IPS DF 6.9 (cell line): ENCODE measurements at regions not wholly inside any gene's neighbourhood (a gene's known extent, or its start where the extent isn't known, plus 50 kb on each side); places are given as distances from the start of the nearest gene placed in this dataset.
"Not testable (repeated sequence)": the region's sequence is repeated elsewhere in the genome, so short reads cannot be mapped to it uniquely, and the experiment has no call there.

Source experiments
- DNase-seq: peaks from one replicate; pipeline ENCODE4 v3.0.0-alpha.2; 2013; ENCODE audit warnings: low read depth, low spot score
- H3K27ac ChIP-seq: one replicate; pipeline ENCODE4 v1.5.1; 2013; ENCODE audit warnings: low read length, control low read depth
- H3K27me3 ChIP-seq: 2 replicates; pipeline ENCODE4 v1.6.1; 2013; ENCODE audit warnings: mild to moderate bottlenecking, low read length; ENCODE audit not compliant: control insufficient read depth, insufficient read depth
- H3K36me3 ChIP-seq: 2 replicates; pipeline ENCODE4 v1.6.1; 2013; ENCODE audit warnings: low read length; ENCODE audit not compliant: control insufficient read depth, insufficient read depth
- H3K4me1 ChIP-seq: 2 replicates; pipeline ENCODE4 v1.6.1; 2013; ENCODE audit warnings: low read length; ENCODE audit not compliant: control insufficient read depth, insufficient read depth
- H3K4me3 ChIP-seq: 2 replicates; pipeline ENCODE4 v1.5.1; 2013; ENCODE audit warnings: mild to moderate bottlenecking, low read length
- H3K9me3 ChIP-seq: 2 replicates; pipeline ENCODE4 v1.6.1; 2013; ENCODE audit warnings: low read length, inconsistent platforms; ENCODE audit not compliant: control insufficient read depth, insufficient read depth
- WGBS: extraction: QIAGEN DNeasy Blood & Tissue Kit; methylation state at CpG from one replicate; pipeline ENCODE4 v1.1.7; 2013; ENCODE audit warnings: mixed read lengths, missing lambda C conversion rate; ENCODE audit not compliant: insufficient read length, insufficient coverage; 5-methylcytosine and 5-hydroxymethylcytosine counted together

DNA sequence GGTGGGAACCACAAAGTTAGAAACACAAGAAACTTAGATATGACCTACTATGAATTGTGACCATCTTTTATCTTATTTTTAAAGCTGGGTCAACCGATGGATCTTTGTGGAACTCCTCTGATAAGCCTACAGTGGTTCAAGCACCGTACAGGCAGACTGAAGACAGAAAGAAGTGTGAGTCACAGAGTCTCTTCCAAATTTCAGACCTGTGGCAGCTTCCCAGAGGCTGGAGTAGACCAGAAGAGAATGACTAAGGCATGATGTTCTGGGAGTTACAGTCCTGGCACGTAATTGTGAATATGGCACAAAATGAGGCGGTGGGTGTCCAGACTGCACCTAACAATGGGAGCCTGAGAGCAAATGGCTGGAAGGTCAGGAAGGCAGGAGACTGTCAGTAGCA, 70.0 kb downstream of the LMO4 start:
- DNase-seq, result no peak
- H3K4me3 ChIP-seq, result no peak overlapping the region
- H3K27me3 ChIP-seq, result no peaks in the 10 kb centered on the region
- H3K9me3 ChIP-seq, result no peaks in the 10 kb centered on the region
- no CpG with 5 or more reads among the region's 4 CpGs for WGBS
- H3K4me1 ChIP-seq, result no peaks in the 10 kb centered on the region
- no peaks in the 10 kb centered on the region for H3K36me3 ChIP-seq
- H3K27ac ChIP-seq, result no peak overlapping the region

DNA sequence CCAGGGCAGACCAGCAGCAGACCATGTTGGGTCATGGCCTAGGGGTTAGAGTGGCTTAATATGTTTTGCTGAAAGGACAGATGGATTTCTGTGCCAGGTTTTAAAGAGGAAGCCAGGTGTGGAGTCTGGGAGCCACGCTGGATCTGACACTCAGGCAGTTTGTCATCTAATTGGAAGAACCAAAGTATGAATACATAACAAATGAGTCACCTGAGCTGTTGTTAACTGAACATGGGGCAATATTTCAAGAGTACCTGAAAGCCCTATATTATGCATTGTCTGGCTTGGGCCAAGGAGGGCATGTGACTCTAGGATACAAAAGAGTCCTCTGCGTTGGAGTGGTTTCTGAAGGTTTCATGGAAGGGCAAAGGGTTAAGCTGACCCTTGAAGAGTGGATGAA, 70.6 kb downstream of the LMO4 start:
- H3K9me3 ChIP-seq, result no peaks in the 10 kb centered on the region
- no peaks in the 10 kb centered on the region for H3K36me3 ChIP-seq
- H3K4me1 ChIP-seq, result no peaks in the 10 kb centered on the region
- no CpG with 5 or more reads among the region's 2 CpGs for WGBS
- H3K27me3 ChIP-seq, result no peaks in the 10 kb centered on the region
- no peak overlapping the region for H3K27ac ChIP-seq
- DNase-seq, result no peak
- no peak overlapping the region for H3K4me3 ChIP-seq

DNA sequence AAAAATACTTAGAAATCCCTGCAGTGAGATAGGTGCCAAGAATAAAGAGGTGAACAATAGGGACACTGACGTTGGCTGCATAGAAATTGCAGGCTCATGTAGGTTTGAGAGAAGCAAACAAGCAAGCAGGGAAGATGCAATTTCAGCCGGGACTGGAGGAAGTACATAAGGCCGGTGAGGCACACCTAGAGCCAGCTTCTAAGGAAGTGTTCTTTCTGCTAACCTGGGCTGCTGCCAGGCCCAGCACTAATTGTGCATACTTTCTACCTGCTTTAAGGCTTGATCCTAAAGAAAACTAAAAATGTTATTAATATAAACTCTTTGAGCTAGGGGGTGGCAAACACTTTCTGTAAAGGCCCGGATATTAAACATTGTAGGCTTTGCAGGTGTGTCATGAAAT, 71.0 kb downstream of the LMO4 start:
- Histone ChIP-seq H3K9me3 (no peaks in the 10 kb centered on the region), H3K36me3 (no peaks in the 10 kb centered on the region), H3K27me3 (no peaks in the 10 kb centered on the region), H3K4me3 (no peak overlapping the region), H3K27ac (no peak overlapping the region), H3K4me1 (no peaks in the 10 kb centered on the region)
- no CpG with 5 or more reads among the region's 4 CpGs for WGBS
- DNase-seq, result no peak

DNA sequence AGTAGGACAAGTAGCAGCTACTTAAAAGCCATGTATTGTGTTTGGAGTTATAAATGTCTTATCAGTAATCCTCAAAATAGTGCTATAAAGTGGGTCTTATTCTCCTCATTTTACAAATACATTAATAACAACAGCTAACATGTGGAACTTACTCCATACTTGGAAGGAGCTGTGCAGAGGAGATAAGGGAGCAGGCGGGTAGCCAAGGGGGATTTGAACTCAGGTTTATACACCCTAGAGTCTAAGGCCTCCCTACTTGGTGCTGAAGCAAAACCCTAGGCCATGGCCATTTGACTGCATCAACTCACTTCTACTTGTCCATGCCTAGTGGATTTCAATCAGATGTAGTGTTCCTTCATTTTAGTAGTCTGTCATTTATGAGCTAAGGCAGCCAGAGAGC, 72.1 kb downstream of the LMO4 start:
- no CpG with 5 or more reads among the region's 1 CpG for WGBS
- Histone ChIP-seq H3K27me3 (no peaks in the 10 kb centered on the region), H3K9me3 (no peaks in the 10 kb centered on the region), H3K27ac (no peak overlapping the region), H3K36me3 (no peaks in the 10 kb centered on the region), H3K4me1 (no peaks in the 10 kb centered on the region), H3K4me3 (no peak overlapping the region)
- DNase-seq, result no peak

DNA sequence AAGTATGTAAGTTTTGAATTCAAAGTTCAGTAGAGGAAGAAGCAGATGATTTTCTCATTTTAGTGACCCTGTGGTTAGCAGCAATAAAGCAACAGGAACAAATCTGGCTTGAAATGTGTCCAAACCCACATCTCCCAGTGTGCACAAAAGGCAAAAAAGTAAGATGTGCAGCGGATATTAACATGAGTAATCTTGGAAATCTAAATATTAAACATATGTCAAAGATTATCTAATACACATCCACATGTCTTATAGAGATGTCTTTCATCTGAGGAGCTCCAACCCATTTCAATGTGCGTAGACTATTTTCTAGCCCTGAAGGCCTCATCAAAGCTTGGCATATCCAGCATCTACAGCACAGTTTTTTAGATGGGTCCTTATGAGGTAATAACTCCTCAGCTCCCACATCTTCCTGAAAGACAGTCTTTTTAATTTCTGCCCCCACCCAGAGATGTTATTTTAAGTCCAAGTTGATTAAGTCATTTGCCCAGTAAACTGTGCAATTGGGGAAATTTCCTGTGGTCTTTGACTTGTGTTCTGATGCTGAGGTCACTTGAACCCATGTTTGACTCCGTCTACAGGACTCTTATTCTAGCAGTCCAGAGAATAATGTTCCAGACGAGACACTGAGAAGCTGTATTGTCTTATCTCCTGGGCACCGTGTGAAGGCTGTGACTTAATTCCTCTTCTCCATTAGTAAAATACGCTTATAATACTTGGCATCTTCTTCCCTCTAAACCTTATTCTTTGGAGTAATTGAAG, 73.7 kb downstream of the LMO4 start:
- DNase-seq, result no peak
- no CpG with 5 or more reads among the region's 6 CpGs for WGBS
- Histone ChIP-seq H3K4me3 (no peak overlapping the region), H3K27me3 (no peaks in the 10 kb centered on the region), H3K27ac (no peak overlapping the region), H3K9me3 (no peaks in the 10 kb centered on the region), H3K36me3 (no peaks in the 10 kb centered on the region), H3K4me1 (no peaks in the 10 kb centered on the region)

DNA sequence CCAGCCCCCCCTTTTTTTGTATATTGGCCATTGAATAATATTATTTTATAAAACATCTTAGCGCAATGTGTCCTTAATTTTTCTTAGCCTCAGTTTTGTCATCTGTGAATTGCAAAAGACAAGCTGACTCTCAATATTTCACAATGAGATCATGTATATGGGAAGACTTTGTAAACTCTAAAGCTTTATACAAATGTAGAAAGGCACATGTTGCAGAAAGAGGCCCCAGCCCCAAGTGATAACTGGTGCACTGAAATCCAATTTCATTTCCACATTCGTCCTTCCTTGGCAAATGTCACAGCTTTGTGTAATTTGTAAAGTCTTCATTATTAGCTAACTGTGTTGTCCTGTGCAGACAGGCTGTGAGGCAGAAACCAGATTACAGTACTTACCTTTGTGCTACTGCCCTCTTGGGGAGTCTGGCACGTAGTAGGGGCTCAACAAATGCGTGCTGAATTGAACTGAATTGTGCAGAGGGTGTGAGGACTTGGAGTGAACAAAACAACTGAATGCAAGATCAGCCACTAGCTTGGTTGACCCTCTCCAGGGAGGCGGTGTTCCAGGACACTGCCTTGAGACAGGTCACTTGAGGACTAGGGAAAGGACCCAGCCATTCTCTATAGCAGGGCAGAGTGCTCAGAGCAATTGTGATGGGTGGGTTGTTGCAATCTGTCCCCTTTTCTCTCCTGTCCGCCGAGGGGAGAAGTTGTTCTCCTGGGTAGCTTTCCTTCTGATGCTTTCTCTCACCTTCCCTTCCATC, 74.6 kb downstream of the LMO4 start:
- H3K9me3 ChIP-seq, result no peaks in the 10 kb centered on the region
- H3K27ac ChIP-seq, result no peak overlapping the region
- no peak for DNase-seq
- no peaks in the 10 kb centered on the region for H3K36me3 ChIP-seq
- H3K4me1 ChIP-seq, result no peaks in the 10 kb centered on the region
- no peaks in the 10 kb centered on the region for H3K27me3 ChIP-seq
- no peak overlapping the region for H3K4me3 ChIP-seq
- WGBS, result no CpG with 5 or more reads among the region's 7 CpGs

DNA sequence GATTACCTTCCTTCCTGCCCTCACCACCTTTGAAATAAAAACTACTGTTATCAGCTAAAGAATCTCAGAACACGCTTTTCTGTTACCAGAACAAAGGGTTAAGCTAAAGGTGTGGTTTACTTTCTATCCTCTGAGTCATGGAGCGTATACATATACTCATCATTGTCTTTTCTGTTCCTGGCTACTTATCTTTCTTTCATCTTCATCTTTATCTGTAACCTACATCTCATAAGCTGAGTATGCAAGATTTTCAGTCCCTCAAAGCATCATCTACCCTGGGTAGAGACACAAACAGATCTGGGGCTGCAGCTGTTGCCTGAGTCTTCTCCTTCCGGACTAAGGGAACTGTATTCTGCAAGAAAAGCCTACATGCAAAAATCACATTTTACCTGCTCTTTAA, 75.6 kb downstream of the LMO4 start:
- Histone ChIP-seq H3K4me3 (no peak overlapping the region), H3K9me3 (no peaks in the 10 kb centered on the region), H3K4me1 (no peaks in the 10 kb centered on the region), H3K27me3 (no peaks in the 10 kb centered on the region), H3K36me3 (no peaks in the 10 kb centered on the region), H3K27ac (no peak overlapping the region)
- no CpG with 5 or more reads among the region's 3 CpGs for WGBS
- no peak for DNase-seq

DNA sequence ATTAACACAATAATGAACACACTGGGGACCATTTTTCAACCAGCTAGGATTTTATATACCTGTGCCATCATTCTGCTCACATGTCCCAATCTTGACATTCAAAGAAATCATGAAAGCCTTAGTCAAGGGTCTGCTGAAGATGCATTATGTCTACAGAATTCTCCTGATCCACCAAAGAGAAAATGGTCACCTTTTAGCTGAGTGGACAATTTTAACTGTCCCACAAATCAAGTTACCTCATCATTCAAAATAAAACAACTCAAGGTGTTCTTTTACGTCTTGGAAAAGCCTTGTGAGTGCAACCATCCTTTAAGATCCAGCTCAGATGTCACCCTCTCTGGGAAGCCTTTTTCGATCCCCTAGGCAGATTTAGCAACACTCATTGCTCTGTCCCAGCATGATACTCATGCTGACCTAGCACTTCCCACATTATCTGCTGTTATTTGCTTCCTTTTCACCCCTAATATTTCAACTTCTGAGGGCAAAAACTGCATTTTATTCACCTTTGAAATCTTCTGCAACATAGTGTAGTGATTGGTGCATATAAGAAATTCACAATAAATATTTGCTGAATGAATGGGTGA, 80.1 kb downstream of the LMO4 start:
- no CpG with 5 or more reads among the region's 2 CpGs for WGBS
- Histone ChIP-seq H3K4me3 (no peak overlapping the region), H3K36me3 (no peaks in the 10 kb centered on the region), H3K9me3 (no peaks in the 10 kb centered on the region), H3K27me3 (no peaks in the 10 kb centered on the region), H3K4me1 (no peaks in the 10 kb centered on the region), H3K27ac (no peak overlapping the region)
- DNase-seq, result no peak

DNA sequence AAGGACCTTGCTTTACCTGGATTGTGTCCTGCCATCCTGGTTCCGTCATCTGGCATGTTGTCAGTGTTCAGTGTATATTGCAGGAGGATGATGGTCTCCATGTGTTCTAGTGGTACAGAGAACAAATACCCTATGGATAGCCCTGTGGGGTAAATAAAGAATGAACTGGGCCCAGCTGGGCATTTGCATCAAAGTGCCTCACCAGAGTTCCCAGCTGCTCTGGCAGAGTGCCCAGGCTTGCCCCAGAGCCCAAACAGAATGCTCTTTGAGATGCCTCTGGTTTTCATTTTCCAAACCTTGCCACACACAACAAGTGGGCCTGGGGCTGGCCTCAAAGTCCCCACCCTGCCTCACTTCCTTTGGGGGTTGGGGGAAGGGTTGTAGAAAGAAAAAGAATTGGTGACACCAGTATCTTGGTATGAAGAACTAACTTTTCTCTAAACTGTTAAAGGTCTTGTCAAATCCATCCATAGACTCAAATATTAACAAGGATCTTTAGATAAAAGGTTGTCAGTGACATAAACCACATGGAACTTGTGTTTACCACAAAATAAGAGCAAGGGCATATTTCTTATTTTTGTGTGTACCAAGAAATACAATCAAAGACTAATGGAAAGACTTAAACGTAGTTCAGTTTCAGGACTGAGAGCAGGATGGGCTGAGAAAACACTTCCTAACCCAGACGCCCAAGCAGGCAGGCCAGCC, 82.2 kb downstream of the LMO4 start:
- Histone ChIP-seq H3K27ac (no peak overlapping the region), H3K4me3 (no peak overlapping the region), H3K36me3 (no peaks in the 10 kb centered on the region), H3K9me3 (no peaks in the 10 kb centered on the region), H3K4me1 (no peaks in the 10 kb centered on the region), H3K27me3 (no peaks in the 10 kb centered on the region)
- no peak for DNase-seq
- WGBS, result no CpG with 5 or more reads among the region's 3 CpGs

DNA sequence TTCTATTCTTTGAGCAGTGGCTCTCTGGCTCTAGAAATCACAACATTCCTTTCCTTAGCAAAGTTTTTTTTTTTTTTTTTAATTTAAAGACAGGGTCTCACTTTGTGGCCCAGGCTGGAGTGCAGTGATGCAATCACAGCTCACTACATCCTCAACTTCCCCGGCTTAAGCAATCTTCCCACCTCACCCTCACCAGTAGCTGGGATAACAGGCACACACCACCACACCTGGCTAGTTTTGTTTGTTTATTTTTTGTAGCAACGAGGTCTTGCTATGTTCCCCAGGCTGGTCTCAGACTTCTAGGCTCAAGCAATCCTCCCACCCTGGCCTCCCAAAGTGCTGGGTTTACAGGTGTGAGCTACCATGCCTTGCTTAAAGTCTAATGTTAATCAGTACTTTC, 85.2 kb downstream of the LMO4 start:
- no CpG with 5 or more reads among the region's 2 CpGs for WGBS

More for the DNA sequence above, 85.2 kb downstream of the LMO4 start:
- not testable (repeated sequence) for H3K27ac ChIP-seq, H3K36me3 ChIP-seq, DNase-seq, H3K4me3 ChIP-seq, H3K9me3 ChIP-seq, H3K27me3 ChIP-seq, H3K4me1 ChIP-seq
